T-cell (primary cell): ENCODE measurements at regions not wholly inside any gene's neighbourhood (a gene's known extent, or its start where the extent isn't known, plus 50 kb on each side); places are given as distances from the start of the nearest gene placed in this dataset.
"Not testable (repeated sequence)": the region's sequence is repeated elsewhere in the genome, so short reads cannot be mapped to it uniquely, and the experiment has no call there.

Source experiments
- ATAC-seq, 4 experiments: fragments of 200-7000 bp in 3 of 4; fragments of 150-1000 bp in 1 of 4; cut with Tn5 transposase; replicated peaks in 1 of 4; 1 replicate in 3 of 4; 2 replicates in 1 of 4; pipeline ENCODE4 v1.10.0; 2021; ENCODE audit warnings: moderate library complexity in 3 of 4, mild to moderate bottlenecking in 2 of 4, moderate number of reproducible peaks in 1 of 4
- CTCF ChIA-PET, 2 donors: fragments of 300-600 bp; sonication (Branson Sonifier 250); formaldehyde crosslinking; loops; one replicate each; lab custom pipeline; 2022; ENCODE audit warnings: antibody characterized with exemption in 2 of 2; lab: Charles Lee
- POLR2A ChIA-PET, 2 donors: fragments of 300-600 bp; sonication (Branson Sonifier 250); formaldehyde crosslinking; loops; one replicate each; lab custom pipeline; 2022; ENCODE audit warnings: antibody characterized with exemption in 2 of 2; lab: Charles Lee
- DNase-seq, 35 experiments: peaks; one replicate each; pipeline versions ENCODE4 v3.0.0 to v3.0.0-alpha.2; 2013 to 2023
- H3K27ac ChIP-seq: one replicate; pipeline ENCODE4 v1.5.1; 2013; ENCODE audit warnings: low read length
- H3K27me3 ChIP-seq, 2 experiments: replicated peaks in 1 of 2; 1 replicate in 1 of 2; 2 replicates in 1 of 2; pipeline versions ENCODE4 v1.6.1 to v1.7.0; 2013; ENCODE audit warnings: low read length in 1 of 2, mixed read lengths in 1 of 2; ENCODE audit not compliant: control insufficient read depth in 2 of 2, insufficient read depth in 2 of 2; ENCODE audit errors: extremely low read depth in 1 of 2
- H3K36me3 ChIP-seq, 2 donors: 1 replicate in 1 of 2; 2 replicates in 1 of 2; pipeline versions ENCODE4 v1.6.1 to v1.7.0; 2013; ENCODE audit warnings: low read length in 1 of 2; ENCODE audit not compliant: control insufficient read depth in 2 of 2, insufficient read depth in 1 of 2; ENCODE audit errors: extremely low read depth in 1 of 2
- H3K4me1 ChIP-seq, 2 experiments: 1 replicate in 1 of 2; 2 replicates in 1 of 2; pipeline versions ENCODE4 v1.6.1 to v1.7.0; 2013; ENCODE audit warnings: low read length in 2 of 2, mixed read lengths in 1 of 2; ENCODE audit not compliant: insufficient read depth in 2 of 2, control insufficient read depth in 1 of 2; ENCODE audit errors: extremely low read depth in 1 of 2
- H3K4me3 ChIP-seq, 2 donors: 1 replicate in 1 of 2; 2 replicates in 1 of 2; pipeline versions ENCODE4 v1.5.1 to v1.7.0; 2013; ENCODE audit warnings: mild to moderate bottlenecking in 2 of 2, low read length in 1 of 2, moderate library complexity in 1 of 2; ENCODE audit not compliant: control insufficient read depth in 1 of 2; ENCODE audit errors: extremely low read depth in 1 of 2
- H3K9me3 ChIP-seq: 2 replicates; pipeline ENCODE4 v1.7.0; 2013
- H3K27ac Mint-ChIP-seq, 2 donors: one replicate each; pipeline ENCODE4 v1.8.0; 2020 to 2021; ENCODE audit warnings: mild to moderate bottlenecking in 2 of 2, mixed read lengths in 2 of 2
- H3K27me3 Mint-ChIP-seq, 2 donors: one replicate each; pipeline ENCODE4 v1.8.0; 2021 to 2022; ENCODE audit warnings: mixed read lengths in 2 of 2
- H3K36me3 Mint-ChIP-seq: one replicate; pipeline ENCODE4 v1.8.0; 2021; ENCODE audit warnings: mixed read lengths
- H3K4me1 Mint-ChIP-seq, 3 donors: one replicate each; pipeline ENCODE4 v1.8.0; 2020 to 2022; ENCODE audit warnings: mixed read lengths in 3 of 3, mild to moderate bottlenecking in 1 of 3
- H3K4me3 Mint-ChIP-seq, 3 donors: one replicate each; pipeline ENCODE4 v1.8.0; 2020 to 2022; ENCODE audit warnings: mild to moderate bottlenecking in 3 of 3, mixed read lengths in 3 of 3, moderate library complexity in 3 of 3
- H3K9me3 Mint-ChIP-seq, 3 donors: one replicate each; pipeline ENCODE4 v1.8.0; 2020 to 2022; ENCODE audit warnings: mixed read lengths in 3 of 3
- WGBS: methylation state at CpG from one replicate; pipeline ENCODE4 v1.1.5; 2013; ENCODE audit warnings: missing lambda C conversion rate; ENCODE audit not compliant: insufficient coverage; 5-methylcytosine and 5-hydroxymethylcytosine counted together

- no peak overlapping the region for H3K4me3 ChIP-seq
- no peaks in the 10 kb centered on the region for H3K36me3 ChIP-seq
- ATAC-seq (no peak), DNase-seq (no peak)
- Mint-ChIP-seq H3K4me1 (no peaks in the 10 kb centered on the region), H3K4me3 (no peak overlapping the region), H3K36me3 (no peaks in the 10 kb centered on the region), H3K27ac (no peak overlapping the region), H3K27me3 (peaks cover 5 to 18% of the 10 kb centered on the region in 2 donors), H3K9me3 (peaks cover 0 to 6% (median 4%) of the 10 kb centered on the region in 3 donors)
- ChIA-PET POLR2A (no interaction called here), CTCF (no interaction called here)
- no peak overlapping the region for H3K27ac ChIP-seq
- H3K4me1 ChIP-seq: no peaks in the 10 kb centered on the region
- no peaks in the 10 kb centered on the region for H3K9me3 ChIP-seq
- no CpG with 5 or more reads among the region's 1 CpG for WGBS
- H3K27me3 ChIP-seq: peaks cover 0 to 8% of the 10 kb centered on the region in 2 experiments
Observed at GRCh38 chr7:156324201-156324600, 316.4 kb upstream of the RNF32 start.

- H3K4me1 Mint-ChIP-seq, H3K27me3 ChIP-seq, ATAC-seq, CTCF ChIA-PET, H3K36me3 Mint-ChIP-seq, H3K4me3 Mint-ChIP-seq, H3K4me3 ChIP-seq, POLR2A ChIA-PET, H3K4me1 ChIP-seq, H3K27ac Mint-ChIP-seq, H3K36me3 ChIP-seq, H3K9me3 ChIP-seq, DNase-seq, H3K27ac ChIP-seq: not testable (repeated sequence)
- WGBS: no CpG with 5 or more reads among the region's 1 CpG
- peaks cover 13 to 29% of the 10 kb centered on the region in 2 donors for H3K27me3 Mint-ChIP-seq
- H3K9me3 Mint-ChIP-seq: peaks cover 0 to 20% (median 4%) of the 10 kb centered on the region in 3 donors
Observed at GRCh38 chr7:156321430-156321829, 319.1 kb upstream of the RNF32 start.

- Mint-ChIP-seq H3K9me3 (peaks cover 7 to 35% (median 14%) of the 10 kb centered on the region in 3 donors), H3K4me1 (no peaks in the 10 kb centered on the region), H3K27ac (no peak overlapping the region), H3K27me3 (peaks cover 13 to 29% of the 10 kb centered on the region in 2 donors), H3K36me3 (no peaks in the 10 kb centered on the region), H3K4me3 (no peak overlapping the region)
- WGBS: 89% methylated on average over 9 of the region's 11 CpGs
- peaks cover 0 to 8% of the 10 kb centered on the region in 2 experiments for H3K27me3 ChIP-seq
- no peak overlapping the region for H3K4me3 ChIP-seq
- no peak for DNase-seq
- H3K27ac ChIP-seq: no peak overlapping the region
- H3K9me3 ChIP-seq: no peaks in the 10 kb centered on the region
- POLR2A ChIA-PET: no interaction called here
- CTCF ChIA-PET: no interaction called here
- H3K36me3 ChIP-seq: no peaks in the 10 kb centered on the region
- no peaks in the 10 kb centered on the region for H3K4me1 ChIP-seq
- ATAC-seq: no peak
Observed at GRCh38 chr7:156318926-156319325, 321.6 kb upstream of the RNF32 start.

- H3K4me1 Mint-ChIP-seq: no peaks in the 10 kb centered on the region
Observed at GRCh38 chr7:156318426-156318825, 322.1 kb upstream of the RNF32 start.

DNA sequence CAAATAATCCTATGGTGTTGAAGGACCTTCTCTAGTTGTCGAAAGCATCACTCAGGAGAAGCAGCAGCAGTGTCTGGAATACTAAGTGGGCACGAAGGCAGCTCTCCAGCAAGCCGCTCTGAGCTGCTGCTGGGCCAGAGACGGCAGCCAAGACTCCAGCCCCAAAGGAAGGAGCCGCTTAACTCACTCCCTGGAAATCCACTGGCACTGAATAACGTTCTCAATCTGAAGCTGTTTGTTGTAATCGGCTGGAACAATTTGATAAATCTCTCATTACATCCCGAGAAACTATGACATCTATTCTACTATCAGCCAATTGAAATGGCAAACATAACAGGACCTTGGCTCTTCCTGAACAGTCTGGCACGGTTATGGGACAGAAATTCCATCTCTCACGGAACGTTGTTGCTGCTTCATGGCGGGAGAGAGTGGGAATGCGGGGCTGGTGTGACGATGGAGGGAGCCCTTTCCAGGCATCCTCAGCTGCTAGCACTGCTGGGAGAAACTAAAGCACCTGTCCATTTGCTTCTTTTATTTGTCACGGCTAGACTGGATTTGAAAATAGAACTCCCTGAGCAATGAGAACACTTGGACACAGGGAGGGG, 331.5 kb upstream of the RNF32 start:
- Histone ChIP-seq H3K27me3 (peaks cover 0 to 6% of the 10 kb centered on the region in 2 experiments), H3K4me3 (no peak overlapping the region), H3K9me3 (no peaks in the 10 kb centered on the region), H3K27ac (no peak overlapping the region), H3K4me1 (no peaks in the 10 kb centered on the region), H3K36me3 (no peaks in the 10 kb centered on the region)
- Mint-ChIP-seq H3K4me3 (no peak overlapping the region), H3K27ac (no peak overlapping the region), H3K9me3 (peaks cover 0 to 8% (median 3%) of the 10 kb centered on the region in 3 donors), H3K4me1 (no peaks in the 10 kb centered on the region), H3K36me3 (no peaks in the 10 kb centered on the region), H3K27me3 (peaks cover 2 to 3% of the 10 kb centered on the region in 2 donors)
- 77% methylated on average over 11 of the region's 15 CpGs for WGBS
- ATAC-seq: no peak
- CTCF ChIA-PET: no interaction called here
- no peak for DNase-seq
- POLR2A ChIA-PET: no interaction called here

More at GRCh38 chr7:156318426-156318825, 322.1 kb upstream of the RNF32 start:
- Histone ChIP-seq H3K4me3 (no peak overlapping the region), H3K9me3 (no peaks in the 10 kb centered on the region), H3K36me3 (no peaks in the 10 kb centered on the region), H3K27ac (no peak overlapping the region), H3K27me3 (peaks cover 0 to 8% of the 10 kb centered on the region in 2 experiments), H3K4me1 (no peaks in the 10 kb centered on the region)
- Mint-ChIP-seq H3K27me3 (peaks cover 13 to 28% of the 10 kb centered on the region in 2 donors), H3K27ac (no peak overlapping the region), H3K9me3 (peaks cover 7 to 35% (median 14%) of the 10 kb centered on the region in 3 donors), H3K36me3 (no peaks in the 10 kb centered on the region), H3K4me3 (no peak overlapping the region)
- DNase-seq (no peak), ATAC-seq (no peak)
- WGBS: 86% methylated on average over 18 of the region's 18 CpGs
- CTCF ChIA-PET: no interaction called here
- POLR2A ChIA-PET: no interaction called here

DNA sequence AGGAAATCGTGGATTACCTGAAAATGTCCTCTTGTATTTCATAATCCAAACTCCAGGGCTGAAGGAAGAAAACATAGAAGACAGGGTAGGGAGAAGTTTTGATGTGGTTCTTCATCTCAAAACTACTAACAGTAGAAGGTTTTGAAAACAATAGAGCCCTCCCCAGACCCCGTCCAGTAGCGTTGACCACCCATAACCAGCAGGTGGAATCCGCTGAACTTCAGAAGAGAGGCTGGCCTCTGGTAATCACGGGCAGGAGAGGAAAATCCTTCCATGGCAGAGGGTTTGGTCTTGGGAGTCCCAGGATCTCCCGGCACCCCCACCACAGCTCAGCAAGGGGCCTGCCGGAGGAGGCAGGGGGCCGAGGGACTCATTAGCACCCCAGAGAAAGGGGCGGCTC, 333.4 kb upstream of the RNF32 start:
- 82% methylated on average over 2 of the region's 9 CpGs for WGBS
- Histone ChIP-seq H3K4me3 (no peak overlapping the region), H3K9me3 (no peaks in the 10 kb centered on the region), H3K27me3 (peaks cover 0 to 6% of the 10 kb centered on the region in 2 experiments), H3K36me3 (no peaks in the 10 kb centered on the region), H3K27ac (no peak overlapping the region), H3K4me1 (no peaks in the 10 kb centered on the region)
- no peak overlapping the region for H3K4me3 Mint-ChIP-seq
- POLR2A ChIA-PET: no interaction called here
- H3K4me1 Mint-ChIP-seq: no peaks in the 10 kb centered on the region
- H3K27ac Mint-ChIP-seq: no peak overlapping the region
- peaks cover 2 to 3% of the 10 kb centered on the region in 2 donors for H3K27me3 Mint-ChIP-seq
- no peak for ATAC-seq
- no peaks in the 10 kb centered on the region for H3K36me3 Mint-ChIP-seq
- CTCF ChIA-PET: no interaction called here
- DNase-seq: no peak
- H3K9me3 Mint-ChIP-seq: peaks cover 0 to 8% (median 3%) of the 10 kb centered on the region in 3 donors
